ENCODE measurements at regions not wholly inside any gene's neighbourhood (a gene's known extent, or its start where the extent isn't known, plus 50 kb on each side); places are given as distances from the start of the nearest gene placed in this dataset.

GRCh38 chr6:134675110-134676054 lies 274.5 kb downstream of the ALDH8A1 start:
- no peaks in the 10 kb centered on the region for H4K20me1 ChIP-seq (replicated peaks in 1 of 2; ENCODE audit: control insufficient read depth in 1 of 2, insufficient read depth in 2 of 2, low read length in 2 of 2)
- CTCF ChIA-PET (ENCODE audit: partially characterized antibody): interaction anchor here (1.0 to 1.4 kb wide), 2 partner anchors 201 to 504 kb away, joined by 3 to 4 read pairs; no protein-coding TSS in a partner anchor
- H3K23me2 ChIP-seq (ENCODE audit: low read depth, low read length): no peaks in the 10 kb centered on the region

More at GRCh38 chr6:134675110-134676054, 274.5 kb downstream of the ALDH8A1 start:
- 88% methylated on average over 11 of the region's 11 CpGs; no CpG with 5 or more reads in 1 of the 2 experiments for WGBS, 2 experiments (ENCODE audit: extremely low coverage in 1 of 2, insufficient coverage in 1 of 2, insufficient read length in 1 of 2, insufficient replicate concordance in 2 of 2, low coverage in 1 of 2, low lambda C conversion rate in 2 of 2, missing lambda C conversion rate in 1 of 2)
- POLR2A ChIA-PET (ENCODE audit: partially characterized antibody): no interaction called here
- Histone ChIP-seq H3K56ac (replicated peaks; ENCODE audit: insufficient read length, low read depth, low read length) (no peak overlapping the region), H3K18ac (ENCODE audit: extremely low read depth, low read length) (no peak overlapping the region), H4K5ac (ENCODE audit: insufficient read length, low read depth, low read length) (no peak overlapping the region), H4K8ac (ENCODE audit: extremely low read depth, insufficient read depth, low read length) (no peak overlapping the region), H4K91ac (replicated peaks; ENCODE audit: insufficient read length, low read length) (no peak overlapping the region), H3K27me3 (replicated peaks in 1 of 4; ENCODE audit: control insufficient read depth in 3 of 4, extremely low read depth in 1 of 4, insufficient read depth in 3 of 4, low read length in 3 of 4) (no peaks in the 10 kb centered on the region), H3K27ac (ENCODE audit: low read depth, low read length) (no peak overlapping the region), H3K23ac (ENCODE audit: insufficient read length) (no peak overlapping the region), H2BK120ac (replicated peaks; ENCODE audit: low read depth, low read length) (no peak overlapping the region), H2BK5ac (ENCODE audit: low read depth, low read length) (no peak overlapping the region), H2AFZ (ENCODE audit: low read length) (no peak overlapping the region), H2BK15ac (ENCODE audit: low read length) (no peak overlapping the region), H2BK20ac (ENCODE audit: low read length) (no peak overlapping the region; the same call in 1 of the 2 replicates), H3K4ac (replicated peaks; ENCODE audit: insufficient read length, low read depth, low read length) (no peak overlapping the region), H3K4me2 (ENCODE audit: insufficient read depth in 1 of 2, low read depth in 2 of 2, low read length in 2 of 2) (no peak overlapping the region), H2AK5ac (ENCODE audit: low read depth, low read length) (no peak overlapping the region), H2BK12ac (ENCODE audit: low read depth, low read length) (no peak overlapping the region), H3K9ac (replicated peaks in 1 of 4; ENCODE audit: extremely low read depth in 1 of 4, low read depth in 3 of 4, low read length in 3 of 4) (no peak overlapping the region), H3K4me1 (replicated peaks in 1 of 4; ENCODE audit: control insufficient read depth in 3 of 4, insufficient read depth in 4 of 4, low read length in 3 of 4) (peaks cover 0 to 5% (median 2%) of the 10 kb centered on the region in 4 experiments; a peak in 4 of 7 replicates), H3K4me3 (ENCODE audit: extremely low read depth in 1 of 4, insufficient read depth in 2 of 4, low read depth in 3 of 4, low read length in 4 of 4) (no peak overlapping the region), H3K9me3 (ENCODE audit: insufficient read depth in 2 of 2, low read depth in 1 of 2, low read length in 1 of 2) (no peaks in the 10 kb centered on the region), H3K79me2 (ENCODE audit: control insufficient read depth in 1 of 2, insufficient read depth in 2 of 2, low read length in 2 of 2) (no peaks in the 10 kb centered on the region), H3K79me1 (ENCODE audit: low read depth, low read length) (no peaks in the 10 kb centered on the region), H3K36me3 (ENCODE audit: control insufficient read depth in 2 of 4, insufficient read depth in 4 of 4, low read length in 3 of 4) (no peaks in the 10 kb centered on the region), H3K14ac (ENCODE audit: insufficient read length) (no peak overlapping the region)
- no peak for FAIRE-seq
- TF ChIP-seq NANOG (IDR thresholded peaks at IDR 0.05; ENCODE audit: insufficient read depth, low read depth, low read length, poor library complexity, severe bottlenecking) (peak; percentile 93), BCL11A (IDR thresholded peaks at IDR 0.05; ENCODE audit: low read depth in 2 of 2, low read length in 2 of 2) (no peak)
- no peak for DNase-seq (ENCODE audit: low read depth in 1 of 2, low spot score in 2 of 2)
